RWPE2 (cell line): ENCODE measurements at regions not wholly inside any gene's neighbourhood (a gene's known extent, or its start where the extent isn't known, plus 50 kb on each side); places are given as distances from the start of the nearest gene placed in this dataset.
A peak's percentile ranks its signal among the peaks of the same experiment; 100 is the strongest.

Experiments
- ATAC-seq: fragments of 200-7000 bp; cut with Tn5 transposase; 3 replicates; pipeline ENCODE4 v1.9.1; 2021; ENCODE audit warnings: low read depth
- DNase-seq: peaks from one replicate; pipeline ENCODE4 v3.0.0-alpha.2; 2020; ENCODE audit warnings: low spot score
- H3K27ac ChIP-seq: fragments of 450-650 bp; 2 replicates; pipeline ENCODE4 v1.5.1; 2017; ENCODE audit warnings: mild to moderate bottlenecking; ENCODE audit not compliant: poor library complexity, severe bottlenecking
- H3K27me3 ChIP-seq: fragments of 250-450 bp; sonication (Bioruptor Pico); 2 replicates; pipeline ENCODE4 v1.5.1; 2021; ENCODE audit warnings: mild to moderate bottlenecking, moderate library complexity; ENCODE audit not compliant: insufficient read depth, poor library complexity, severe bottlenecking
- H3K36me3 ChIP-seq: fragments of 250-450 bp; sonication (Bioruptor Pico); 2 replicates; pipeline ENCODE4 v1.5.1; 2020; ENCODE audit warnings: low read depth, mild to moderate bottlenecking, moderate library complexity
- H3K4me1 ChIP-seq: fragments of 250-450 bp; sonication (Bioruptor Pico); 2 replicates; pipeline ENCODE4 v1.5.1; 2021; ENCODE audit warnings: mild to moderate bottlenecking, moderate library complexity; ENCODE audit not compliant: insufficient read depth, poor library complexity, severe bottlenecking
- H3K4me3 ChIP-seq: fragments of 250-450 bp; sonication (Bioruptor Pico); 2 replicates; pipeline ENCODE4 v1.5.1; 2021; ENCODE audit warnings: mild to moderate bottlenecking, moderate library complexity; ENCODE audit not compliant: severe bottlenecking
- H3K9me3 ChIP-seq: fragments of 250-450 bp; sonication (Bioruptor Pico); 2 replicates; pipeline ENCODE4 v1.5.1; 2021; ENCODE audit warnings: mild to moderate bottlenecking, moderate library complexity; ENCODE audit not compliant: severe bottlenecking
- TF ChIP-seq, protein P1 (sequence below): fragments of 450-650 bp; IDR thresholded peaks from one replicate; pipeline ENCODE4 v1.5.1; 2017; ENCODE audit warnings: mild to moderate bottlenecking, moderate library complexity; ENCODE audit not compliant: poor library complexity, severe bottlenecking

GRCh38 chr12:33575346-33575745 lies 135.7 kb upstream of the SYT10 start:
- DNase-seq (no peak), ATAC-seq (no peak)

GRCh38 chr12:33581613-33582122 lies 142.0 kb upstream of the SYT10 start:
- Histone ChIP-seq H3K9me3 (no peaks in the 10 kb centered on the region), H3K36me3 (no peaks in the 10 kb centered on the region), H3K4me3 (no peak overlapping the region), H3K27ac (no peak overlapping the region), H3K4me1 (peaks cover 6% of the 10 kb centered on the region), H3K27me3 (no peaks in the 10 kb centered on the region)
- TF ChIP-seq, protein P1, sequence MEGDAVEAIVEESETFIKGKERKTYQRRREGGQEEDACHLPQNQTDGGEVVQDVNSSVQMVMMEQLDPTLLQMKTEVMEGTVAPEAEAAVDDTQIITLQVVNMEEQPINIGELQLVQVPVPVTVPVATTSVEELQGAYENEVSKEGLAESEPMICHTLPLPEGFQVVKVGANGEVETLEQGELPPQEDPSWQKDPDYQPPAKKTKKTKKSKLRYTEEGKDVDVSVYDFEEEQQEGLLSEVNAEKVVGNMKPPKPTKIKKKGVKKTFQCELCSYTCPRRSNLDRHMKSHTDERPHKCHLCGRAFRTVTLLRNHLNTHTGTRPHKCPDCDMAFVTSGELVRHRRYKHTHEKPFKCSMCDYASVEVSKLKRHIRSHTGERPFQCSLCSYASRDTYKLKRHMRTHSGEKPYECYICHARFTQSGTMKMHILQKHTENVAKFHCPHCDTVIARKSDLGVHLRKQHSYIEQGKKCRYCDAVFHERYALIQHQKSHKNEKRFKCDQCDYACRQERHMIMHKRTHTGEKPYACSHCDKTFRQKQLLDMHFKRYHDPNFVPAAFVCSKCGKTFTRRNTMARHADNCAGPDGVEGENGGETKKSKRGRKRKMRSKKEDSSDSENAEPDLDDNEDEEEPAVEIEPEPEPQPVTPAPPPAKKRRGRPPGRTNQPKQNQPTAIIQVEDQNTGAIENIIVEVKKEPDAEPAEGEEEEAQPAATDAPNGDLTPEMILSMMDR, result no peak
- no peak for ATAC-seq
- no peak for DNase-seq

More at GRCh38 chr12:33575346-33575745, 135.7 kb upstream of the SYT10 start:
- no peaks in the 10 kb centered on the region for H3K36me3 ChIP-seq
- no peak overlapping the region for H3K27ac ChIP-seq
- H3K4me1 ChIP-seq, result no peaks in the 10 kb centered on the region
- TF ChIP-seq, protein P1, result no peak
- H3K27me3 ChIP-seq, result no peaks in the 10 kb centered on the region
- no peaks in the 10 kb centered on the region for H3K9me3 ChIP-seq
- H3K4me3 ChIP-seq, result no peak overlapping the region

DNA sequence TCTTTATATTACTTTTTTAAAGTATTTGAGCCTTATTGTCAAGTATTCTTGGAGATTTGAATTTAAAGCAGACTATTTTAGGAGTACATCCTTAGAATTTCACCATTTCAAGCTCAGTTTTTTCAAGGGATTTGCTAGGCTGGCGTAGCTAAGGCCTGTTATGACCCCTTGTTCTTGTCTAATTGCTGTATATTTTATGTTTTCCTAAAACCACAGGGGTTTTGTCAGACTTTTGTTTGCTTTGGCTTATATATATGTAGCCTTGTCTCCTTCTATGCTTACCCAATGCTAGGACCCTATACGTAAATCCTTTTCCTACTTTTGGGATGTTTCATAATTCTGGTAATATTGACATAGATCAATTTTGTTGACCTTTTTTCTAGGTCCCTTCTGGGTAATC lies 147.0 kb upstream of the SYT10 start:
- Histone ChIP-seq H3K4me3 (no peak overlapping the region), H3K36me3 (no peaks in the 10 kb centered on the region), H3K27ac (peak overlapping the region; percentile 74), H3K4me1 (peaks cover 18% of the 10 kb centered on the region), H3K27me3 (no peaks in the 10 kb centered on the region), H3K9me3 (no peaks in the 10 kb centered on the region)
- no peak for DNase-seq
- ATAC-seq, result no peak
- TF ChIP-seq, protein P1, result no peak

- Histone ChIP-seq H3K27ac (peak overlapping the region; percentile 74), H3K9me3 (no peaks in the 10 kb centered on the region), H3K4me1 (peaks cover 18% of the 10 kb centered on the region), H3K4me3 (no peak overlapping the region), H3K27me3 (no peaks in the 10 kb centered on the region), H3K36me3 (no peaks in the 10 kb centered on the region)
- DNase-seq (no peak), ATAC-seq (peak; percentile 96)
- TF ChIP-seq, protein P1, result no peak
These were observed 147.7 kb upstream of the SYT10 start for GRCh38 chr12:33587354-33587753.
